Caki2 (cell line): ENCODE measurements at regions not wholly inside any gene's neighbourhood (a gene's known extent, or its start where the extent isn't known, plus 50 kb on each side); places are given as distances from the start of the nearest gene placed in this dataset.

Experiments used
- DNase-seq: peaks from one replicate; pipeline ENCODE4 v3.0.0-alpha.2; 2015; ENCODE audit warnings: low read depth
- in situ Hi-C: cut with HindIII; loops from 2 replicates; pipeline ENCODE4 v1.10.0; 2016; ENCODE audit warnings: low sequenced_read_pairs, low pct_unique_long_range_greater_than_20kb, mixed read lengths

- in situ Hi-C loops, result no loop called here
- DNase-seq, result no peak
Measured at GRCh38 chr14:104444159-104445030, 135.2 kb upstream of the C14orf180 start.

GRCh38 chr14:104445086-104445485 lies 134.5 kb upstream of the C14orf180 start:
- in situ Hi-C loops, result no loop called here
- DNase-seq, result no peak

GRCh38 chr14:104445832-104446381 lies 133.7 kb upstream of the C14orf180 start:
- in situ Hi-C loops, result no loop called here

GRCh38 chr14:104446611-104447010 lies 133.0 kb upstream of the C14orf180 start:
- in situ Hi-C loops, result no loop called here
- no peak for DNase-seq

More at GRCh38 chr14:104445832-104446381, 133.7 kb upstream of the C14orf180 start:
- DNase-seq, result no peak

GRCh38 chr14:104447750-104448149 lies 131.8 kb upstream of the C14orf180 start:
- in situ Hi-C loops, result no loop called here

GRCh38 chr14:104448321-104448720 lies 131.2 kb upstream of the C14orf180 start:
- in situ Hi-C loops, result no loop called here
- no peak for DNase-seq

More at GRCh38 chr14:104447750-104448149, 131.8 kb upstream of the C14orf180 start:
- DNase-seq, result no peak

- in situ Hi-C loops, result no loop called here
- no peak for DNase-seq
Measured at GRCh38 chr14:104448721-104449120, 130.8 kb upstream of the C14orf180 start.

GRCh38 chr14:104450811-104451401 lies 128.7 kb upstream of the C14orf180 start:
- in situ Hi-C loops, result no loop called here

GRCh38 chr14:104451474-104451873 lies 128.1 kb upstream of the C14orf180 start:
- no peak for DNase-seq
- in situ Hi-C loops, result no loop called here

More at GRCh38 chr14:104450811-104451401, 128.7 kb upstream of the C14orf180 start:
- no peak for DNase-seq

GRCh38 chr14:104458845-104459244 lies 120.7 kb upstream of the C14orf180 start:
- in situ Hi-C loops, result no loop called here
- DNase-seq, result no peak

- in situ Hi-C loops, result no loop called here
- DNase-seq, result no peak
Measured at GRCh38 chr14:104460791-104461651, 118.5 kb upstream of the C14orf180 start.

- no peak for DNase-seq
- in situ Hi-C loops, result no loop called here
Measured at GRCh38 chr14:104461676-104462449, 117.7 kb upstream of the C14orf180 start.

GRCh38 chr14:104462651-104463630 lies 116.6 kb upstream of the C14orf180 start:
- DNase-seq, result no peak
- in situ Hi-C loops, result no loop called here

GRCh38 chr14:104464907-104465306 lies 114.7 kb upstream of the C14orf180 start:
- no peak for DNase-seq
- in situ Hi-C loops, result no loop called here

GRCh38 chr14:104465482-104466390 lies 113.8 kb upstream of the C14orf180 start:
- no peak for DNase-seq
- in situ Hi-C loops, result no loop called here

- in situ Hi-C loops, result no loop called here
- DNase-seq, result no peak
Measured at GRCh38 chr14:104467236-104467635, 112.3 kb upstream of the C14orf180 start.
